ENCODE measurements at regions not wholly inside any gene's neighbourhood (a gene's known extent, or its start where the extent isn't known, plus 50 kb on each side); places are given as distances from the start of the nearest gene placed in this dataset.

DNA sequence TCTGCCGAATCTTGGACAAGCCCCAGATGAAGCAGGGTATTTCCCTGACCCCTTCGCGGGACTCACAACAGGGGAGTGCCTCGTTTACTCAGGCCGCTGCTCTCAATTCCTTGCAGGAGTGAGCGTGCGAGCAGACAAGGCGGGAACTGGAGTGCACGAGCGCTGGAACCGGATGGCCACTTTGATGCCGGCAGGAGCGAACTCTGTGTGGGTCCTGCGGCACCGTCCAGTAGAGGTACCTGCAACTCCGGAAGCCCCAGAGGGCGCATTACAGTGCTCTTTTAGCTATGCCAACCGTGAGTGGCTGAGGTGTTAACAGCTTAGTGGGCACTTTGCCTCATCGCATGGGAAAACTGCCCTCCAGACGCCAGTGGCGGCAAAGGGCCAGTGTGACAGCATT, 182.3 kb upstream of the ANO3 start:
- Histone ChIP-seq H3F3A (ENCODE audit: insufficient read depth, low read length) (no peaks in the 10 kb centered on the region), H4K20me1 (ENCODE audit: insufficient read depth, low read length) (no peaks in the 10 kb centered on the region), H3K27me3 (ENCODE audit: insufficient read depth, low read length) (no peaks in the 10 kb centered on the region), H2AFZ (ENCODE audit: low read length) (no peak overlapping the region), H3K36me3 (ENCODE audit: insufficient read depth, low read length) (no peaks in the 10 kb centered on the region), H3K4me3 (ENCODE audit: low read depth, low read length, poor library complexity, severe bottlenecking) (no peak overlapping the region), H3K79me2 (ENCODE audit: insufficient read depth, low read length) (no peaks in the 10 kb centered on the region), H3K9ac (ENCODE audit: low read length) (no peak overlapping the region), H3K4me2 (ENCODE audit: low read length) (no peak overlapping the region), H3K4me1 (ENCODE audit: insufficient read depth, low read length, severe bottlenecking) (no peaks in the 10 kb centered on the region), H3K27ac (ENCODE audit: low read depth, low read length, poor library complexity, severe bottlenecking) (no peak overlapping the region), H3K9me3 (ENCODE audit: low read length) (no peaks in the 10 kb centered on the region), H3K9me2 (ENCODE audit: low read depth, low read length) (no peaks in the 10 kb centered on the region)
- no peak for TF ChIP-seq EZH2 (IDR thresholded peaks at IDR 0.05; ENCODE audit: borderline replicate concordance, low read length)
- TF ChIP-seq, protein P1, sequence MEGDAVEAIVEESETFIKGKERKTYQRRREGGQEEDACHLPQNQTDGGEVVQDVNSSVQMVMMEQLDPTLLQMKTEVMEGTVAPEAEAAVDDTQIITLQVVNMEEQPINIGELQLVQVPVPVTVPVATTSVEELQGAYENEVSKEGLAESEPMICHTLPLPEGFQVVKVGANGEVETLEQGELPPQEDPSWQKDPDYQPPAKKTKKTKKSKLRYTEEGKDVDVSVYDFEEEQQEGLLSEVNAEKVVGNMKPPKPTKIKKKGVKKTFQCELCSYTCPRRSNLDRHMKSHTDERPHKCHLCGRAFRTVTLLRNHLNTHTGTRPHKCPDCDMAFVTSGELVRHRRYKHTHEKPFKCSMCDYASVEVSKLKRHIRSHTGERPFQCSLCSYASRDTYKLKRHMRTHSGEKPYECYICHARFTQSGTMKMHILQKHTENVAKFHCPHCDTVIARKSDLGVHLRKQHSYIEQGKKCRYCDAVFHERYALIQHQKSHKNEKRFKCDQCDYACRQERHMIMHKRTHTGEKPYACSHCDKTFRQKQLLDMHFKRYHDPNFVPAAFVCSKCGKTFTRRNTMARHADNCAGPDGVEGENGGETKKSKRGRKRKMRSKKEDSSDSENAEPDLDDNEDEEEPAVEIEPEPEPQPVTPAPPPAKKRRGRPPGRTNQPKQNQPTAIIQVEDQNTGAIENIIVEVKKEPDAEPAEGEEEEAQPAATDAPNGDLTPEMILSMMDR (IDR thresholded peaks at IDR 0.05; ENCODE audit: low read length): no peak

DNA sequence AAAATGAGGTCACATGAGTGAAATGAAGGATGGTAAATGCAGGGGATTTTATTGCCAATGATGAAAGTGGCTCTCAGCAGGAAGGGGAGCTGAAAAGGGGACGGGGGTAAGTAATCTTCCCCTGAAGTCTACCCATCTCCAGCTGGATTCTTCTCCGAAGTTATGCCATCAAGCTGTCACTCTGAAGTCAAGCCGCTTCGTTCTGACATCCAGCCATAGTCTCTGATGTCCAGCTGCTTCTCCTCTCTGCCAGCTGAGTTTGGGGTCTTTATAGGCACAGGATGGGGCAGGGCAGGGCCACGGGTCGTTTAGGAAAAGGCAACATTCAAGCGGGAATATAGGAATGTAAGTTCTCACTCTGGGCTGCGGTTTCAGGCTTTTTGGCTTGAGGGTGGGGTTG, 181.9 kb upstream of the ANO3 start:
- H3K9me3 ChIP-seq (ENCODE audit: low read length): no peaks in the 10 kb centered on the region
- no peak overlapping the region for H3K4me3 ChIP-seq (ENCODE audit: low read depth, low read length, poor library complexity, severe bottlenecking)
- no peaks in the 10 kb centered on the region for H3K36me3 ChIP-seq (ENCODE audit: insufficient read depth, low read length)
- no peaks in the 10 kb centered on the region for H3K9me2 ChIP-seq (ENCODE audit: low read depth, low read length)
- no peaks in the 10 kb centered on the region for H4K20me1 ChIP-seq (ENCODE audit: insufficient read depth, low read length)
- H3K27ac ChIP-seq (ENCODE audit: low read depth, low read length, poor library complexity, severe bottlenecking): no peak overlapping the region
- no peak overlapping the region for H3K9ac ChIP-seq (ENCODE audit: low read length)
- no peaks in the 10 kb centered on the region for H3K4me1 ChIP-seq (ENCODE audit: insufficient read depth, low read length, severe bottlenecking)
- TF ChIP-seq EZH2 (IDR thresholded peaks at IDR 0.05; ENCODE audit: borderline replicate concordance, low read length): no peak
- TF ChIP-seq, protein P1 (IDR thresholded peaks at IDR 0.05; ENCODE audit: low read length): no peak
- no peaks in the 10 kb centered on the region for H3K79me2 ChIP-seq (ENCODE audit: insufficient read depth, low read length)
- H3K4me2 ChIP-seq (ENCODE audit: low read length): no peak overlapping the region
- H2AFZ ChIP-seq (ENCODE audit: low read length): no peak overlapping the region
- H3F3A ChIP-seq (ENCODE audit: insufficient read depth, low read length): no peaks in the 10 kb centered on the region
- H3K27me3 ChIP-seq (ENCODE audit: insufficient read depth, low read length): no peaks in the 10 kb centered on the region

DNA sequence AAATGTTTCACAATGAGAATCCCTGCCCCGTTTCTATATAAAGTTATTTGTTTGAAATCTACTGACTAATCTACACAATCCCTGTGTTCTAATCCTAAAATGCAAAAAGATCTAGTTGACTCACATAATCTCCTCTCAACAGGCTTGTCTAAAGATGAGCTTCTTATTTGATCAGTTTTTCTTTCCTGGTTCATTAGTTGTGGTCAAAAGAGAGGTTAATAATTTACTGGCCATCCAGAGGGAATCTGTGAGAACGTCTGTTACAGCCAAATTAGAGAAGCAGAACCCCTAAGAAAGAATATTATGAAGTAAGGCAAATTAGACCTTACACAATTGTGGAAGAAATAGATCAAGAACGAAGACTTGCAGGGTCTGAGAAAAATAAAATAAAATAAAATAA, 173.7 kb upstream of the ANO3 start:
- no peaks in the 10 kb centered on the region for H3F3A ChIP-seq (ENCODE audit: insufficient read depth, low read length)
- no peak overlapping the region for H2AFZ ChIP-seq (ENCODE audit: low read length)
- no peak for TF ChIP-seq EZH2 (IDR thresholded peaks at IDR 0.05; ENCODE audit: borderline replicate concordance, low read length)
- H3K4me1 ChIP-seq (ENCODE audit: insufficient read depth, low read length, severe bottlenecking): no peaks in the 10 kb centered on the region
- no peaks in the 10 kb centered on the region for H4K20me1 ChIP-seq (ENCODE audit: insufficient read depth, low read length)
- H3K36me3 ChIP-seq (ENCODE audit: insufficient read depth, low read length): no peaks in the 10 kb centered on the region
- no peak overlapping the region for H3K9ac ChIP-seq (ENCODE audit: low read length)
- no peak overlapping the region for H3K4me3 ChIP-seq (ENCODE audit: low read depth, low read length, poor library complexity, severe bottlenecking)
- no peaks in the 10 kb centered on the region for H3K27me3 ChIP-seq (ENCODE audit: insufficient read depth, low read length)
- H3K9me2 ChIP-seq (ENCODE audit: low read depth, low read length): no peaks in the 10 kb centered on the region
- H3K4me2 ChIP-seq (ENCODE audit: low read length): no peak overlapping the region
- H3K79me2 ChIP-seq (ENCODE audit: insufficient read depth, low read length): no peaks in the 10 kb centered on the region
- no peak overlapping the region for H3K27ac ChIP-seq (ENCODE audit: low read depth, low read length, poor library complexity, severe bottlenecking)
- H3K9me3 ChIP-seq (ENCODE audit: low read length): no peaks in the 10 kb centered on the region

DNA sequence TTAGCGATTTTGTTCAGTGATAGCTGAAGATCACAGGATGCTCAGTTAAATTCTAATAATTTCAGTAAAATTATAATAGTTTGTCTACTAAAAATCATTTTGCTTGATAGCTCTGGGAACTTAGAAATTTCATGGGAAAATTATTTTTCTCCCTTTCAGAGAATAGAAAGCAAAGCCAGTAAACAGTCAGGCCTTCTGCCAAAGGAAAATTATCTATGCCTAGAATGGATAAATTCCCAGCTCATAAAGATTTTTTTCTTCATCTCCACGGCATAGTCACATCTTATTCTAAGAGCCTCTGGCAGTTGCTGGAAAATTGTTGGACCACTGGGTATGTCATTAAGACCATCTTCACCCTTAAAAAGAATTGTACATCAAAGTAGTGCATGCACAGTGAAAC, 169.6 kb upstream of the ANO3 start:
- TF ChIP-seq, protein P1 (IDR thresholded peaks at IDR 0.05; ENCODE audit: low read length): no peak
- TF ChIP-seq EZH2 (IDR thresholded peaks at IDR 0.05; ENCODE audit: borderline replicate concordance, low read length): no peak
- H4K20me1 ChIP-seq (ENCODE audit: insufficient read depth, low read length): no peaks in the 10 kb centered on the region
- H3K79me2 ChIP-seq (ENCODE audit: insufficient read depth, low read length): no peaks in the 10 kb centered on the region
- no peaks in the 10 kb centered on the region for H3K9me2 ChIP-seq (ENCODE audit: low read depth, low read length)
- no peak overlapping the region for H3K4me3 ChIP-seq (ENCODE audit: low read depth, low read length, poor library complexity, severe bottlenecking)
- no peak overlapping the region for H3K27ac ChIP-seq (ENCODE audit: low read depth, low read length, poor library complexity, severe bottlenecking)
- H3K36me3 ChIP-seq (ENCODE audit: insufficient read depth, low read length): no peaks in the 10 kb centered on the region
- H3K4me1 ChIP-seq (ENCODE audit: insufficient read depth, low read length, severe bottlenecking): no peaks in the 10 kb centered on the region
- no peak overlapping the region for H3K4me2 ChIP-seq (ENCODE audit: low read length)
- H3K9me3 ChIP-seq (ENCODE audit: low read length): no peaks in the 10 kb centered on the region
- H3K9ac ChIP-seq (ENCODE audit: low read length): no peak overlapping the region
- H2AFZ ChIP-seq (ENCODE audit: low read length): no peak overlapping the region
- no peaks in the 10 kb centered on the region for H3K27me3 ChIP-seq (ENCODE audit: insufficient read depth, low read length)
- H3F3A ChIP-seq (ENCODE audit: insufficient read depth, low read length): no peaks in the 10 kb centered on the region
